Hepatocyte (in vitro differentiated cells): ENCODE measurements at regions not wholly inside any gene's neighbourhood (a gene's known extent, or its start where the extent isn't known, plus 50 kb on each side); places are given as distances from the start of the nearest gene placed in this dataset.
"Not testable (repeated sequence)": the region's sequence is repeated elsewhere in the genome, so short reads cannot be mapped to it uniquely, and the experiment has no call there.

Experiments
- DNase-seq: peaks from one replicate; pipeline ENCODE4 v3.0.0-alpha.2; 2016; ENCODE audit warnings: low spot score
- H2AFZ ChIP-seq: fragments of 200-600 bp; sonication (generic); 2 replicates; pipeline ENCODE4 v1.6.0; 2016; ENCODE audit warnings: antibody characterized with exemption, mild to moderate bottlenecking
- H3K27ac ChIP-seq: fragments of 200-600 bp; sonication (generic); 2 replicates; pipeline ENCODE4 v1.5.1; 2016; ENCODE audit warnings: mild to moderate bottlenecking
- H3K27me3 ChIP-seq: fragments of 200-600 bp; sonication (generic); 2 replicates; pipeline ENCODE4 v1.6.1; 2016
- H3K36me3 ChIP-seq: fragments of 200-600 bp; sonication (generic); replicated peaks from 2 replicates; pipeline ENCODE4 v1.5.1; 2016; ENCODE audit warnings: low read depth; ENCODE audit not compliant: insufficient read depth
- H3K4me1 ChIP-seq: fragments of 200-600 bp; sonication (generic); 2 replicates; pipeline ENCODE4 v1.5.1; 2016; ENCODE audit warnings: mild to moderate bottlenecking, moderate library complexity; ENCODE audit not compliant: insufficient read depth
- H3K4me2 ChIP-seq: fragments of 200-600 bp; sonication (generic); 2 replicates; pipeline ENCODE4 v1.6.0; 2016
- H3K4me3 ChIP-seq: fragments of 200-600 bp; sonication (generic); 2 replicates; pipeline ENCODE4 v1.5.1; 2016; ENCODE audit warnings: mild to moderate bottlenecking
- H3K79me2 ChIP-seq: fragments of 200-600 bp; sonication (generic); 2 replicates; pipeline ENCODE4 v1.6.0; 2017; ENCODE audit warnings: mild to moderate bottlenecking
- H3K9me2 ChIP-seq: fragments of 200-600 bp; sonication (generic); replicated peaks from 2 replicates; pipeline ENCODE4 v1.6.0; 2017; ENCODE audit warnings: mild to moderate bottlenecking; ENCODE audit not compliant: insufficient read depth
- H3K9me3 ChIP-seq: fragments of 200-600 bp; sonication (generic); 2 replicates; pipeline ENCODE4 v1.5.1; 2016; ENCODE audit warnings: low read depth, mild to moderate bottlenecking
- H4K20me1 ChIP-seq: fragments of 200-600 bp; sonication (generic); 2 replicates; pipeline ENCODE4 v1.6.0; 2016; ENCODE audit warnings: mild to moderate bottlenecking; ENCODE audit not compliant: insufficient read depth, poor library complexity, severe bottlenecking
- CTCF ChIP-seq: fragments of 200-600 bp; sonication (generic); IDR thresholded peaks from 2 replicates; pipeline ENCODE4 v1.5.1; 2016; ENCODE audit warnings: antibody characterized with exemption, mild to moderate bottlenecking; ENCODE audit not compliant: poor library complexity
- EZH2 ChIP-seq: fragments of 200-600 bp; sonication (generic); IDR thresholded peaks from 2 replicates; pipeline ENCODE4 v1.6.1; 2016; ENCODE audit warnings: antibody characterized with exemption, mild to moderate bottlenecking, borderline replicate concordance
- EZH2phosphoT487 ChIP-seq: fragments of 200-600 bp; sonication (generic); IDR thresholded peaks from one replicate; pipeline ENCODE4 v1.6.1; 2018; ENCODE audit warnings: antibody characterized with exemption, mild to moderate bottlenecking, low read depth, moderate library complexity; ENCODE audit not compliant: unreplicated experiment, severe bottlenecking
- WGBS: methylation state at CpG from one replicate; pipeline ENCODE4 v1.1.6; 2016; ENCODE audit warnings: low lambda C conversion rate; ENCODE audit errors: missing lambda C conversion rate; 5-methylcytosine and 5-hydroxymethylcytosine counted together

- no peak overlapping the region for H3K4me2 ChIP-seq
- 67% methylated on average over 2 of the region's 2 CpGs for WGBS
- H2AFZ ChIP-seq, result no peak overlapping the region
- H3K79me2 ChIP-seq, result no peaks in the 10 kb centered on the region
- H3K36me3 ChIP-seq, result no peaks in the 10 kb centered on the region
- no peaks in the 10 kb centered on the region for H3K9me3 ChIP-seq
- no peak overlapping the region for H3K27ac ChIP-seq
- no peaks in the 10 kb centered on the region for H3K27me3 ChIP-seq
- no peaks in the 10 kb centered on the region for H3K4me1 ChIP-seq
- DNase-seq, result no peak
- no peak overlapping the region for H3K4me3 ChIP-seq
- TF ChIP-seq EZH2phosphoT487 (no peak), EZH2 (no peak), CTCF (no peak)
- H4K20me1 ChIP-seq, result no peaks in the 10 kb centered on the region
- no peaks in the 10 kb centered on the region for H3K9me2 ChIP-seq
These were observed 112.6 kb upstream of the MB21D2 start for GRCh38 chr3:193030276-193030675.

- Histone ChIP-seq H3K4me1 (no peaks in the 10 kb centered on the region), H2AFZ (no peak overlapping the region), H3K36me3 (no peaks in the 10 kb centered on the region), H3K27ac (no peak overlapping the region), H3K27me3 (no peaks in the 10 kb centered on the region), H3K9me2 (no peaks in the 10 kb centered on the region), H3K79me2 (no peaks in the 10 kb centered on the region), H3K9me3 (no peaks in the 10 kb centered on the region), H4K20me1 (no peaks in the 10 kb centered on the region), H3K4me3 (no peak overlapping the region), H3K4me2 (no peak overlapping the region)
- WGBS, result 59% methylated on average over 2 of the region's 2 CpGs
- no peak for TF ChIP-seq EZH2
- no peak for TF ChIP-seq CTCF
- no peak for TF ChIP-seq EZH2phosphoT487
- no peak for DNase-seq
These were observed 114.3 kb upstream of the MB21D2 start for GRCh38 chr3:193031911-193032310.

GRCh38 chr3:193033226-193033780 lies 115.6 kb upstream of the MB21D2 start:
- Histone ChIP-seq H3K4me1 (no peaks in the 10 kb centered on the region), H3K36me3 (no peaks in the 10 kb centered on the region), H3K27me3 (no peaks in the 10 kb centered on the region), H3K4me3 (no peak overlapping the region), H3K4me2 (no peak overlapping the region), H3K9me2 (no peaks in the 10 kb centered on the region), H3K79me2 (no peaks in the 10 kb centered on the region), H4K20me1 (no peaks in the 10 kb centered on the region), H2AFZ (no peak overlapping the region), H3K9me3 (no peaks in the 10 kb centered on the region), H3K27ac (no peak overlapping the region)
- 89% methylated on average over 7 of the region's 7 CpGs for WGBS
- no peak for DNase-seq
- TF ChIP-seq EZH2phosphoT487 (no peak), CTCF (no peak), EZH2 (no peak)

GRCh38 chr3:193037828-193038227 lies 120.2 kb upstream of the MB21D2 start:
- not testable (repeated sequence) for H3K4me3 ChIP-seq, H3K27ac ChIP-seq, H4K20me1 ChIP-seq, H3K4me1 ChIP-seq, H3K9me2 ChIP-seq, H2AFZ ChIP-seq, H3K36me3 ChIP-seq, H3K79me2 ChIP-seq, H3K27me3 ChIP-seq, H3K4me2 ChIP-seq, H3K9me3 ChIP-seq, DNase-seq
- 98% methylated on average over 3 of the region's 3 CpGs for WGBS
